GM23248 (cell line): ENCODE measurements at regions not wholly inside any gene's neighbourhood (a gene's known extent, or its start where the extent isn't known, plus 50 kb on each side); places are given as distances from the start of the nearest gene placed in this dataset.

ENCODE experiments used
- EZH2 ChIP-seq: fragments of 200-600 bp; sonication (generic); IDR thresholded peaks from 2 replicates; pipeline ENCODE4 v1.6.1; 2018; ENCODE audit warnings: antibody characterized with exemption, mild to moderate bottlenecking; ENCODE audit not compliant: insufficient read depth, poor library complexity, severe bottlenecking
- EZH2phosphoT487 ChIP-seq: fragments of 200-600 bp; sonication (generic); IDR thresholded peaks from 2 replicates; pipeline ENCODE4 v1.6.1; 2018; ENCODE audit warnings: antibody characterized with exemption, moderate library complexity, mild to moderate bottlenecking, low read depth; ENCODE audit not compliant: insufficient read depth

- TF ChIP-seq EZH2 (no peak), EZH2phosphoT487 (no peak)
Measured at GRCh38 chr1:199122532-199123311, 483.9 kb downstream of the PTPRC start.
